Activated CD8-positive, alpha-beta memory T cell treated with anti-CD3 and anti-CD28 coated beads, Interleukin-2, amount 50 U/mL, for 24 hours (primary cell): ENCODE measurements at regions not wholly inside any gene's neighbourhood (a gene's known extent, or its start where the extent isn't known, plus 50 kb on each side); places are given as distances from the start of the nearest gene placed in this dataset.

Source experiments
- DNase-seq: peaks from one replicate; pipeline ENCODE4 v3.0.0-alpha.2; 2020; ENCODE audit errors: extremely low read depth

DNA sequence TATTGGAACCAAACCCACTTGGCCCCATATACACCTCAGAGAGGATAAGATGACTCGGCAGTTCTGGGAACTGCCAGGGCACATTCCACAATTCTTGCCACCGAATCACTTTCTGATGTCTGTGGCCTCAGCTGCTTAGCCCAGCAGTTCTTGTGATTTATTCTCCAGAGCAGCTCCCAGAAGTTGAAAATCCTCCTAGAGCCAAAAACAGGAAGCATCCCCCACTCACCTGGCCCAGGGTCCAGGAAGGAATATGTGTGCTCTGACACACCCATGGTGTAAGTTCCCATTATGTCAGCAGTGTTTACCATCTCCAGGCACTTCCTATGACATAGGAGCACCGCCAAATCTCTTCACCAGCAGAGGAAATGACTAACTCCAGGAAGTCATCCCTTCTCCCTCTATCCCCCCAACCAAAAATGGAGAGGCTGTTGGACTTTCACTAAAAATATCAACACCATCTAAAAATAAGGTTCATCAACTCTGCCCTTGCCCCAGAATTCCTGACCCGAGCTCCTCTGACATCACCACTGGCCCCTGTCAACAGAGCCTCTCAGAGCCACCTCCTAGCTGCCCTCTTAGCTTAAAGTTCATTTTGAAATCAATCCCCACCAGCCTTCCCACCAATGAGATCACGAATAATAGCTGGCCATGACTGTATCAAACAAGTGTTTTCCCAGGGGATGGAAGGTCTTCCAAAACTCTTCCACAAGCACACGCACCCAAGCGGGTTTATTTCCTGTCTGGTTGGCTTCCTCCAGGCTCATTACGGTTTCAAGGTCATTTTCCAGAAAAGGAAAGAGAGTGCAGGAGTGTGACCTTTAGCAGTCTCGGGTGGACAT is 223.1 kb upstream of the PARD3B start:
- no peak for DNase-seq

DNA sequence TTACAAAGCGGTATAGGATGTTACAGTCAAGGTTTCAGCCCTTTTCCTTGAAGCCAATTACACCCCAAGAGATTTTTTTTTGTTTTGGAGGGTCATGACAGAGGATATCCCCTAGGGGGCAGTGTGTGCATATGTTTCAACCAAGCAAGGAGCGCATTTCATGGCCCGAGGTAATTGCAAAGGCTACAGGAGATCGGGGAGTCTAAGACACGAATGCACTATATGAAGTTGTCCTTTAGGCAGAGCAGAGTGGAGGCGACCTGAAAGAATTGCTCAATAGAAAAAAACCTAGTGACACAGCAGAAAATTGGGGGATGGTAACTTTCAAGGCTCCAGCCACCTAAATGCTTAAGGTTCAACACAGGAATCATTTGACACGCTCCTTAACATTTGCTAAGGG is 219.8 kb upstream of the PARD3B start:
- DNase-seq, result no peak

DNA sequence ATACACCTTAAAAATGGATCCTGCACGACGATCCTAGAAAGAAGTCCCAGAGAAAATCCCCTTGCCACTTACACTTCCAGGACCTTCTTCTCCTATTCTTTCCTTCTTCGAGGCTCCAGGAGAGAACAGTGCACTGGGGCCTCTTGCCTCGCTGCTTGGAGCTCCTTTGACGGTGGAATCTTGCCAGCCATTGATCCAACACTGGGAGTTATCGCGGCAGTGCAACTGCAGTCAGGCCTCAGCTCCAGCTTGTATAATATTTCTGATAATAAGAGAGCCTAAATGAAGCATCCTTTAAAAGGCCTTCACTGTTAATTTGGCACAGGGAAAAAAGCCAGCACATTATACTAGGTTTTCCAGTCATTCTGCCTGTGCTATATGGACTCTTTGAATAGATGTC is 216.9 kb upstream of the PARD3B start:
- DNase-seq, result no peak

DNA sequence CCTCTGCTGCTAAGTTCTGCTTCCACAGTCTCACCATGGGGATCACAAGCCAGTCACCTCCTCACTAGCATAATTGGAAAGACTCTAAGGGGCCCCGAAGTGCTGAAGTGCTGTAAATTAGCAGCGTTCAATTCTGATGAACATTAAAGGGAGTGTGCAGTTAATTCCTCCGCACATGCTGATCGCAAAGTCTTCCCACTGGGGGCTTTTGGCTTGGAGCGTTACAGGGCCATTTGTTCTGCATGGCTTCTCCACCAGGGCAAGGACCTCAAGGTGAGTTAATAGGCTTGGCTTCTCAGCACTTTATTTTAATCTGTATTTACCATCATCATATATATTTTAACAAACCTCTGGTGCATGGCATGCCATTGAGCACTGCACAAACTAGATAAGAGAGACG is 216.3 kb upstream of the PARD3B start:
- no peak for DNase-seq

DNA sequence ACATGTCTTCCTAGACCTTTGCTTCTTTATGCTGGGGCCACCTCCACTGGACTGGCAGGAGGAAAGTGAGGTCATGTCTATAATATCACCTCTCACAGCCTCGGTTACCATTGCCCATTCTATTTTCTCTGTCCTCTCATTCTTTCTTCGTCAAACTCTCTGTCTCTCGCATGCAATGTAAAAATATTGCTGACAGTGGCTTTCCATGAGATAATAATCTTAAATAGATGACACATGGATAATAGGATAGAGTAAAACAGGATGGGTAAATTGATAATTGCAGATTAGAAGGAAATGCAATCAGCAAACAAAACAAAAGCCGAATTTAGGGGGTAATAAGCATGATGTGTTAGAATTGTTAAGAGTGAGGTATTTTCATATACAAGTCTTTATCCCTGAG is 215.7 kb upstream of the PARD3B start:
- no peak for DNase-seq

DNA sequence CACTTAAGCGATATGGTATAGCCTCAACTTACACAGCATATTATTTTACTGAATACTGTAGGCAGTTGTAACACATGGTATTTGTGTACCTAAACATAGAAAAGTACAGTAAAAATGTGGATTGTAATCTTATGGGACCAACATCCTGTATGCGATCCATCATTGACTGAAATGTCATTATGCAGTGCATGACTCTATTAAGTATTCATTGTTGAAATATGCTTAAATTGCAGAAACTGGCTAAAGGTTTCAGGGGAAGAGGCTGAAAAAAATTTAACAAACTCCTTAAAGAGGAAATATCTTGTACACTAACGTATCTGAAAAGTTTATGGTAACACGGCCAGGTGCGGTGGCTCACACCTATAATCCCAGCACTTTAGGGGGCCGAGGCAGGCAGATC is 214.1 kb upstream of the PARD3B start:
- no peak for DNase-seq

DNA sequence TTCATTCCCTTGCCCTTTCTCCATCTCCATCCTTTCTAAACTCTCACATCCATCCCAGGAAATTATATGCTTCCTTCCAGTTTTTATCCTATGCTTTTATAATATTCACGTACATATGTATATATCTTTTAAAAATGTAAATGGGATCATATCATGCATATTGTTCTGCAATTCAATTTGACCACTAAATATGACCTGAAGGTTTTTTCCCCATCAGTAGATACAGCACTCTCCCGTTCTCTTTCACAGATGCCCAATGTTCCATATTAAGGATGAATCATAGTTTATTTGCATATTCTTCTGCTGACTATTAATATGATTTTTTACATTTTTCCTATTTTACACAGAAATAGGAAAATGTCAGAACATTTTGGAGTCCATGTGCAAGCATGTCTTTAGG is 213.3 kb upstream of the PARD3B start:
- DNase-seq, result no peak

DNA sequence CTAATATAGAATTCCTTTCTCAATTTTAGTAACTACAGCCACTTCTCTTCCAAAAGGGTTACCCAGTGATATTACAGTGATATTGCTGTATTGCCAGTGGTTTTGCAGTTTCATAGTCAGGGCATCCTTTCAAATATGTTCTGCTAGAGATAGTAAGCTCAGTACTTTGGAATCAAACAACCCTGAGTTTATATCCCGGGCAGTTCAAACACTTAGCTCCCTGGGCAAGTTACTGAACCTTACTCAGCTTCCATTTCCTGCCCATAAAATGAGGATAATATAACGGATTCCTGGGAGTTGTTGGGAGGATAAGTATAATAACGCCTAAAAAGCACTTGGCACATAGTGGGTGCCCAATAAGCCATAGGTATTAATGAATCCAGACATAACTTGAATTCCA is 212.6 kb upstream of the PARD3B start:
- DNase-seq, result no peak

DNA sequence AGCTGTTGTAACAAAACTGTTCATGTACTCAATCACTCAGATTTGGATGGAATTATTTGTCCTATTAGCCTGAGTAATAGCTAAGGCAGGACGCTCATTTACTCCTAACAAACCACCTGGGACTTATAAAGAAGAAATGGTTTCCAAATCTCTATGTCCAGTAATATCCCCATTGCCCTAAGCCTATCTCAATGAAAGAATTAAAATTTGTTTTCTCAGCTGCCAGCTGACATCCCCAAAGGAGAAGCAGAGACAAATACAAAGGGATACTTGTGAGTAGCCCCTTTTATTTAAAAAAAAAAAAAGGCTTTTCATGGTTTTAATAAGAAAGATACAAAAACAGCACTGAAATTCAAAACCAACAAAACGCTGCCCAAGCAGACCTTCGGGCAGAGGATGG is 211.4 kb upstream of the PARD3B start:
- DNase-seq, result no peak

DNA sequence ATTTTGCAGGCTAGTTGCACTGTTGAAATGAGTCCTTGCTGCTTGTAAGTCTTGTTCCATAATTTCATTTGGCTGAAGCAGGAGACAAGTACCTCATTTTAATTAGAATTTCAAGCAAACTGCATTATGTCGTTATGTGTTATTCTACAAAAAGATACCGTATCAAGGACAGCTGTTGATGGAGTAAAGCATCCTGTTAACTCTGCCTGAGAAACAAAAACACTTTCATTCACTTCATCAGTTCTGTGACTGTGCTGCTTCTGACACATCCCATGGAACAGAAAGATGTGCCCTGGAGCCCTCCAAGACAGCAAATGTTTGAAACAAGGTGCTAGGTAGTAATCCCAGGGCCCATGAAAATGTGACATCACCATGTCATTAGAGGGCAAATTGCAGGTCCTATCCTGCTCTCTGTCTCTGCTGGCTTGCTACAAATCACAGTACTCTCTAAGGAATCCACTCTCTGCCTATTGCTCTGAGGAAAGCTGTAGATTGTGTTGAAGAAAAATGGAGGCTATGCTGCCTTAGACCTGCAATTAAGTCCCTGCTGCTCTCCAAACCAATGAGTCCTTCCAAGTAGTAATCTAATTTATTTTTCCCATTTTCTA is 209.7 kb upstream of the PARD3B start:
- DNase-seq, result no peak

DNA sequence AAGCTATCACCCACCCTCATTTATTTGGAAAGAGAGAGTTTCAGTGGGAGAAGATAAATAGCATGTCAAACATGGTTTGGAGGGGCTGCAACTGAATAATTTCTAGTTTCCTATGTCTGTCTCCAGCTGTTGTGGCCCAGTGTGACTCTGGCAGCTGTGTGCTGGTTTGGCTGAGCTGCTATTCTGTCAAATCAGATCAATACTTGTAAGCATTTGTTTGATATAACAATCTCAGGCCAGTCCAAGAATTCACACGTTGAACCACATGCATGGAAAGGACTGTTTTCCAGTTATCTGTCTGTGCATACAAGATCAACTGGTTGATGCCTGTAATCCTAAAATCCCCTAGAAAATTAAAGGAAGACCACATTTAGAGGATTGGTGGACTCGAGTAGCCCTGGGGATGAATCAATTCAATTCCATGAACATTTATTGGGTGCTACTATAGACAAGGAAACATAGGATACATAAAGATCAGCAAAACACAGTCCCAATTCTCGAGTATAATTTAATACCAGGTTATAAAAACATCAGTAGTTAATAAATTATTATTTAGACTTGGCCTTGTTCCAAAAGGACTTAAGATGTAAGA is 209.0 kb upstream of the PARD3B start:
- DNase-seq, result no peak

DNA sequence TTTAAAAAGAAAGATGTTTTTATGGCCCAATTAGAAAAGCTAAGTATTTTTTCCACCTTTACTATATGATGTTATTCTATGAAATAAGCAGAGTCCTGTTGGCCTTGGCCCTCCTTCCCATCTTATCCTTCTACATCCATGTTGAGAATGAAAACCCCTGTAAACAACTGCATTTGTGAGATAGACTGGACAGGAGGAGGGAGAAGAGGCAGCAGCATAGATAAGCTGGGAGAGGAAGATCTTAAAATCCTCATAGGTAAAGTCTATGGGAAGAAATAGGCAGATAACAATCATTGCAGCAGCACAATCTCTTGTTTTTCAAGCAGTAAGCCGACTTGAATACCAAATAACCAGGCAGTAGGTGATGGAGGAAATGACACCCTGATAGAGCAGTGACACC is 207.6 kb upstream of the PARD3B start:
- no peak for DNase-seq

DNA sequence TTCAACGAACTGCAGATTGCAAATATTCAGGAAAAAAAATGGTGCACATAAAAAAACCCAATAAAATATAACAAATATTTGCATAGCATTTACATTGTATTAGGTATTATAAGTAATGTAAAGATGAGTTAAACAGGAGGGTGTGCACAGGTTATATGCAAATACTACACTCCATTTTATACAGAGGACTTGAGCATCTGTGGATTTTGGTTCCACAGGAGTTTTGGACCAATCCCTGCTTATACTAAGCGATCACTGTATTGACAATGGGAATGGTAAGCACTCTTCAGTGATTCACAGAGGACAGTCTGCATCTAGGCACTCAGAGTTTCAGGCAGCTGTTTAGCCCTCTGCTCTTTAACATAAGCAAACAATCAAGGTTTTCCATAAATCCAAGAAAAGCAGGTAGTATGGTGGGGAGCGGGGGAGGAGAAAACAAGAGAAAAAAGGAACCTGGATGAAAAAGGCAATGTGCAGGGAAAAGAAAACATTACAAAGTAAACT is 206.0 kb upstream of the PARD3B start:
- no peak for DNase-seq

DNA sequence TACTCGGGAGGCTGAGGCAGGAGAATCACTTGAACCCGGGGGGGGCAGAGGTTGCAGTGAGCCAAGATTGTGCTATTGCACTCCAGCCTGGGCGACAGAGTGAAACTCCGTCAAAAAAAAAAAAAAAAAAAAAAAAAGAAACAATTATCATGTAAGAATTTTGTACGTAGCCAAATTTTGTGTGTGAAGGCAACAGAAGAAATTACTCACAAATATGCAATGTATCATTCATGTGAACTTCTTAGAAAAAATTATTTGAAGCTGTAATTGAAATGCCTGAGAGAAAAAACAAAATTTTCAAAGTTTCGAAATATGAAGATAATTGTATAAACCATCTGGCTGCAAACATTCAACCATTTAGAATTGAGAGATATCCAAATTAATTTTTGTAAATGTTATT is 204.8 kb upstream of the PARD3B start:
- no peak for DNase-seq

DNA sequence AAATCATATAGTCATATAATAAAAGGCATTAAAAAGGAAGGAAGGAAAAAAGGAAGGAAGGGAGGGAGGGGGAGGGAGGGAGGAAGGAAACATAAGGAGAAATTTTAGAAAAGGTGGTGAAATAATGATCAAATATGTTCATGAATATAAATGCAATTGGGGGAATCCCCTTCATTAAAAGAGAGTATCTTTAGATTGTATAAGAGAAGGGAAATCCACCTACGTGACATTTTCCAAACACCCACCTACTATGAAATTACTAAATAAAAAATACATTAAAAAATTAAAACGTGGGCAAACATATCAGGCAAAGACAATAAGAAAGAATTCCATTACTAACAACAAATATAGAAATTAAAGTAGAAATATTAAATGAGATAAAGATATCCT is 203.4 kb upstream of the PARD3B start:
- DNase-seq, result no peak

DNA sequence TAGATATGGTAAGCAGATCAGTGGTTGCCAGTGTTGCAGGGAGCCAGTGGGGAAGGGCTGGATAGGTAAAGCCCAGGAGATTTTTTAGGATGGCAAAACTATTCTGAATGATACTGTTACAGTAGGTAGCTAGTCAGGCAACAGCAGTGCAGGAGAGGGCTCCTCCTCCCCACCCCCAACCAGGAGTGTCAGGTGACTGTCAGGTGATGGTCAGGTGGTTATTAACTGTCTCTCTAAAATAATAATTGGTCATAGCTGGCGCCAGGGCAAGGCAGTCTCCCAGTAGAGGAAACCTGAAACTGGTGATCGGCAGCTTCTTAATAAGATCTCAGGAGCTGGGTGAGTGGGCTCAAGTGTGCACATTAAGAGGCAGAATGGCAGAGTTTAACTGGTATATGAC is 201.6 kb upstream of the PARD3B start:
- no peak for DNase-seq

DNA sequence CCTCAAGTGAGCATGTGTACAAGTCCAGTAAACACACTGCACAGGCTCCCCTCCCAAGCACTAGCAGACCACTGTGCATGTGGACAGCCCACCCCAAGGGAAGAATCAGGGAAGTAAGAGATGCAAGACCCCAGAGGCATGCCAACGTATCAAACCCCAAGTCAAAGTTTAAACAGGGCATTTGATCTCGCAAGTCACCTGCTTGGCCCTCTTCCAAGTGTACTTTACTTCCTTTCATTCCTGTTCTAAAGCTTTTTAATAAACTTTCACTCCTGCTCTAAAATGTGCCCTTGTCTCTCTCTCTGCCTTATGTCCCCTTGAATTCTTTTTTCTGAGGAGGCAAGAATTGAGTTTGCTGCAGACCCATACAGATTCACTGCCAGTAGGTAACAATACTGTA is 201.2 kb upstream of the PARD3B start:
- DNase-seq, result no peak

DNA sequence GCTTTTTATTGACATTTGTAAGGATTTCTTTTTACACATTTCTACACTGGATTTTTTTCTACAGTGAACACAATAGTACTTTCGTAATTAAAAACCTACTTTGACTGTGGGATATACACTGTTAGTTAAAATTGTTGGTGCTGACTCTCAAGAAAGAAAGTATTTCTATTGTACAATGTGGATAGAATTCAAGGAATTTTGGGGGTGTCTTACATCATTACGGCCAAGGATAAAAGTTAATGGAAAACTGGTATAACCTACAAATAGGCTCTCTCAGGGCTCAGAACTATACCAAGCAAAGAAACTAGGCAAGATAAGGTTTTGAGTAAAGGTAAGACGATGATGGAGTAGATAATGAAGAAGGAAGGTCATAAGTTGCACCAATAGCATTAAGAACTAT is 198.4 kb upstream of the PARD3B start:
- DNase-seq, result no peak

DNA sequence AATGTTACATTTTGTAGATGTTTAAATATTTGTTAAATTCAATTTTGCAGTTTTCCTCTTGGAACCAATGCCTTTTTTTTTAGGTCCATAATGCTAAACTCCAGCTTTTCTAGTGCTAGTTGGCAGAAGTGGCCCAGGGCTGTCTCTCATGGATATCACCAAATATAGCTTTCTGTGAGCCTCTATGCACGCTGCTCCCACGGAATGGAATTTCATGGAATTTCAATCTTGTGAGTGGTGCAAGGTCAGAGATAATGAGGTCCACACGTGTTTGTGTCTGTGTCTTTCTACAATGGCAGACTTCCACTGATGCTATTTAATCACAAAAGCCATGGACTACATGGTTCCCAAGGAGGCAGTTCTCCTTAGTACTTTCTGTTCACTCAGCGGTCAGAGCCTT is 191.5 kb upstream of the PARD3B start:
- DNase-seq, result no peak

DNA sequence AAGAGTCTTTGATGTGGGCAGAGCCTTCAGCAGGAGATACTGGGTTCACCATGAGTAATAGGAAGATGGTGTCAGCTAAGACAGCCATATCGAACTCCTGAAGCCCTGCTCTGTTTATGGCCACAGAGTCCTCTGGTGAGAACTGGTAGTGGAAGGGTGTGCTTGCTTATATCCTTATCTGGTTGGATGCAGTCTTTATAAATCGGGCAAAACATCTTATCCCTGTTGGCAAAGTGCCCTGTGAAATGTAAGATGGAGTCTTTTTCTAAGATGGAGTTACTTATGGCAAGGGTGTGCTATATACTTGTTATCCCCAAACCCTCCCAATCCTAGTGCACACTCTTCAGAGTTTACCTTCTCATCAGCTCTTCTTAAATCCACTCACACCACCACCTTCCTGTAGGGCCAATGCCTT is 190.8 kb upstream of the PARD3B start:
- DNase-seq, result no peak

DNA sequence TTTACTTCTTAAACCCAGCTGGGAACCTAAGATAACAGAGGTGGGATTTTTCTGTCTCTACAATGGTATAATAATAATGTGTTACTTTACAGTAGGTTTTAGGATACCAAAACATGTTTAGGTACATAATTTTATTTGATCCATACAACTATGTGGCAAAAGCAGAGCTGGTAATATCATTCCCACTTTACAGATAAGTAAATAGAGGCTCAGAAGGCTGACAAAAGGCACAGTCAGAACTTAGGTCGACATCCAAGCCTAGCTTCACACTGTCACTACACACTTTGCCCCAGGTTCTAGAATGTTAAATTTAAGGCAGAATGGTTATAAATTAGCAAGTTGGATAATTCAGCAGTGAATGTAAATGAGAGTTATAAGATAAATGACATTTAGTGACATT is 189.6 kb upstream of the PARD3B start:
- no peak for DNase-seq

DNA sequence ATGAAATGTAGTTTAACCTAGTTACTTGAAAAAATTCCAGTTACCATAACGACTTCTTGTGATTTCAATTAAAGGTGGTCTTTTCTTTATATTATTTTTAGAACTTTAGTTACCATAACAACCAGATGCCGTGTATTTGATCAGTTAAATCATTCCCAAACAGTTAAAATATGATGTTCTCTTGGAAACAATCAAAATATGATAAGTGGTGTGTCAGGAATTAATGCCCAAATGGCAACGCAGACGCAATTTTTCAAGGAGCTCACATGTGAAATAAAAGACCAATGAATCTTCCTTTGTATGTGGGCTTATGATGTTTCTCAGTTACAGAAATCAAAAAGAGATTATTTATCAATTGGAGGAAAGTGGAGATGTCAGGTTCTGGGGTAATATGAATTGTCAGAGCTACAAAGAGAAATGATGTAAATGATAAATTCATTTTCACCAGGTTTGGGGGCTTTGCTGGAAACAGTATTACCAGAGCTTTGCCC is 189.1 kb upstream of the PARD3B start:
- no peak for DNase-seq

DNA sequence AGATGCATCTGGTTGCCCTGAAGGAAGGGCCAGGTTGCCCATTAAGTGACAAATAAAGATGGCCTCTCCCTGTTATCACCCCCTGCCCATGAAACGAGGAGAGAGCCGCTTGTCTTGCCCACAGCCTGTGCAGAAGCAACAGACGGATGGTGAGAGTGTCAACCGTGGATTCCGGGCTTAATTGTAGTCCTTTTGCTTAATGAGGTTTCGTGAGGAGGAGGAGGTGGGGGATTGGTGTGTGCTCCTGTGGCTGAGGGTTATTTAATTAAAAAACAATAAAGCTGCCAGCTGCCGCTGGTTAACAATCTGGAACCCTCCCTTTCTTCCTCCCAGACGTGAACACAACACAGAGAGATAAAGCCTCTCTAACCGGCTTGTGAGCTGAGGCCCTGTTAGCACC is 188.0 kb upstream of the PARD3B start:
- DNase-seq, result no peak
